GM12892 (cell line): ENCODE measurements at regions not wholly inside any gene's neighbourhood (a gene's known extent, or its start where the extent isn't known, plus 50 kb on each side); places are given as distances from the start of the nearest gene placed in this dataset.

Experiments
- POLR2A ChIP-seq: IDR thresholded peaks from 2 replicates; pipeline ENCODE4 v1.6.1; 2011; ENCODE audit warnings: low read depth, low read length, control low read depth
- POLR2AphosphoS5 ChIP-seq: IDR thresholded peaks from 2 replicates; pipeline ENCODE4 v1.6.1; 2011; ENCODE audit warnings: low read depth, low read length, control low read depth
- TAF1 ChIP-seq: IDR thresholded peaks from 2 replicates; pipeline ENCODE4 v1.6.1; 2011; ENCODE audit warnings: low read depth, mild to moderate bottlenecking, control low read depth, low read length, borderline replicate concordance

DNA sequence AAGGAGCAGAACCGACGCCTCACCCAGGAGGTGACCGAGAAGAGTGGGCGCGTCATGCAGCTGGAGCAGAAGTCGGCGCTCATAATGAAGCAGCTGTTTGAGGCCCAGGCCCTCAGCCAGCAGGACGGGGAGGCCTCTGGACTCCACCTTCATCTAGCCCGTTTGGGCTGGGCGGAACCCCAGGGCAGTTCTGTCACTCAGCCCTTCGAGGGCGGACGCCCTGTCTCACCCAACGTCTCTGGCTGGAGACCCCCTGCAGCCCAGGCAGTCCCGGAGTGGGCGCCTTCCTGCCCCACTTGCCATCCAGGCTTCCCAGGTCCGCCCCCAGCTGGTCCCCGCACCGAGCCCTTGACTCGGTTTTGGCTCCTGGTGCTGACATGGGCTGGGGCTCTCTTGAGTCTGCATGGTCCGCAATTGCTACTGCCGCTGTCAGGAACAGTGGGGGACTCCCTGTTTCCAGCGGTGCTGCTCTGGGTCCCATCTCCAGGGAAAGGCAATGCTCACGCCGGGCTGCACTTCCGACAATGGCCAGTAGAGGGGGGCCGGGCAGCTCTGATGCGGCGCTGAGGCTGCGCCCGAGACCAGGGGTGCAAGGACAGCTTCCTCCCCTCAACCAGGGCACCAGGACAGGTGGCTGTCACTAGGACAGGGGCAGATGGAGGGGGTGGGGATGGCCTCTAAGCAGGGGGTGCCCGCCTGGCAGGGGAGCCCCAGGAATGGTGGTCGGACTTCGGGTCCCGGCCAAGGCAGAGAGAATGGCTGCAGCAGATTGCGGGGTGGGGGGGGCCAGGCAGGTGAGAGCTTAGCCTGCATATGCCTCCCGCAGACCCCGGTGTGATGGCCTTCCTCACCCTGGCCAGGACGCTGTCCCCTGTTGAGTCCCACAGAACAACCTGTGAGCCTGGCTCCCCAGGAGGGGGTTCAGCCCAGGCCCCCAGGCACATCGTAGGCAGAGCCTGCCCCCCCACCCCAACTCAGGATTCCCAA is 71.2 kb upstream of the KCTD7 start:
- no peak for TF ChIP-seq POLR2A
- no peak for TF ChIP-seq TAF1
- TF ChIP-seq POLR2AphosphoS5: no peak
